Middle frontal gyrus (tissue), 1 donor: ENCODE measurements at regions not wholly inside any gene's neighbourhood (a gene's known extent, or its start where the extent isn't known, plus 50 kb on each side); places are given as distances from the start of the nearest gene placed in this dataset.
"Not testable (repeated sequence)": the region's sequence is repeated elsewhere in the genome, so short reads cannot be mapped to it uniquely, and the experiment has no call there.

Experiments
- DNase-seq: peaks from one replicate; pipeline ENCODE4 v3.0.0-alpha.2; 2015; ENCODE audit warnings: low spot score; ENCODE audit errors: extremely low spot score

- not testable (repeated sequence) for DNase-seq
Measured at GRCh38 chr22:27607750-27608149, 193.8 kb downstream of the MN1 start.

- DNase-seq, result no peak
Measured at GRCh38 chr22:27609451-27609888, 192.1 kb downstream of the MN1 start.

- DNase-seq, result not testable (repeated sequence)
Measured at GRCh38 chr22:27610164-27610563, 191.4 kb downstream of the MN1 start.

GRCh38 chr22:27610863-27611786 is 190.4 kb downstream of the MN1 start:
- no peak for DNase-seq

- no peak for DNase-seq
Measured at GRCh38 chr22:27612115-27612514, 189.4 kb downstream of the MN1 start.

GRCh38 chr22:27613099-27614005 is 188.2 kb downstream of the MN1 start:
- no peak for DNase-seq

GRCh38 chr22:27614006-27614649 is 187.4 kb downstream of the MN1 start:
- DNase-seq, result no peak

GRCh38 chr22:27614650-27615007 is 186.9 kb downstream of the MN1 start:
- DNase-seq, result no peak

GRCh38 chr22:27615408-27615807 is 186.1 kb downstream of the MN1 start:
- no peak for DNase-seq

GRCh38 chr22:27616033-27616432 is 185.5 kb downstream of the MN1 start:
- DNase-seq, result no peak

- DNase-seq, result no peak
Measured at GRCh38 chr22:27617214-27617881, 184.2 kb downstream of the MN1 start.

- DNase-seq, result no peak
Measured at GRCh38 chr22:27620367-27621154, 181.0 kb downstream of the MN1 start.

GRCh38 chr22:27621486-27622070 is 180.0 kb downstream of the MN1 start:
- DNase-seq, result no peak

GRCh38 chr22:27624042-27624441 is 177.5 kb downstream of the MN1 start:
- no peak for DNase-seq

GRCh38 chr22:27624705-27625104 is 176.9 kb downstream of the MN1 start:
- no peak for DNase-seq

GRCh38 chr22:27625769-27626674 is 175.5 kb downstream of the MN1 start:
- DNase-seq, result no peak

- no peak for DNase-seq
Measured at GRCh38 chr22:27626675-27627443, 174.7 kb downstream of the MN1 start.

GRCh38 chr22:27627444-27627833 is 174.1 kb downstream of the MN1 start:
- no peak for DNase-seq
